H1 (cell line): ENCODE measurements at regions not wholly inside any gene's neighbourhood (a gene's known extent, or its start where the extent isn't known, plus 50 kb on each side); places are given as distances from the start of the nearest gene placed in this dataset.

Experiments used
- CTCF ChIA-PET: fragments of 300-600 bp; sonication (Branson Sonifier 250); formaldehyde crosslinking; loops from one replicate; lab custom pipeline; 2021; ENCODE audit not compliant: partially characterized antibody; lab: Charles Lee
- POLR2A ChIA-PET: fragments of 300-600 bp; sonication (Branson Sonifier 250); formaldehyde crosslinking; loops from one replicate; lab custom pipeline; 2021; ENCODE audit warnings: inconsistent platforms; ENCODE audit not compliant: partially characterized antibody; lab: Charles Lee
- DNase-seq, 2 experiments: peaks; one replicate each; pipeline versions ENCODE4 v3.0.0 to v3.0.0-alpha.2; 2010 to 2022; ENCODE audit warnings: low spot score in 2 of 2, low read depth in 1 of 2, mixed read lengths in 1 of 2
- FAIRE-seq: peaks from 2 replicates; lab custom pipeline; 2011; peaks lifted over from hg19 to GRCh38; lab: Jason Lieb, UNC
- H2AFZ ChIP-seq: 2 replicates; pipeline ENCODE4 v1.8.1; 2012; ENCODE audit warnings: low read length, inconsistent platforms
- H2AK5ac ChIP-seq: 2 replicates; pipeline ENCODE4 v1.6.1; 2013; ENCODE audit warnings: low read depth, low read length
- H2BK120ac ChIP-seq: replicated peaks from 2 replicates; pipeline ENCODE3; 2013; ENCODE audit warnings: low read depth, low read length, inconsistent platforms
- H2BK12ac ChIP-seq: 2 replicates; pipeline ENCODE4 v1.6.1; 2013; ENCODE audit warnings: low read depth, low read length
- H2BK15ac ChIP-seq: 2 replicates; pipeline ENCODE4 v1.6.1; 2013; ENCODE audit warnings: low read length
- H2BK20ac ChIP-seq: 2 replicates; pipeline ENCODE4 v1.6.1; 2013; ENCODE audit warnings: low read length
- H2BK5ac ChIP-seq: 2 replicates; pipeline ENCODE4 v1.6.1; 2013; ENCODE audit warnings: low read depth, low read length
- H3K14ac ChIP-seq: 2 replicates; pipeline ENCODE4 v1.6.1; 2013; ENCODE audit warnings: inconsistent platforms; ENCODE audit not compliant: insufficient read length
- H3K18ac ChIP-seq: 2 replicates; pipeline ENCODE4 v1.6.1; 2013; ENCODE audit warnings: low read length; ENCODE audit errors: extremely low read depth
- H3K23ac ChIP-seq: 2 replicates; pipeline ENCODE4 v1.6.1; 2013; ENCODE audit warnings: inconsistent platforms; ENCODE audit not compliant: insufficient read length
- H3K23me2 ChIP-seq: 2 replicates; pipeline ENCODE4 v1.6.1; 2013; ENCODE audit warnings: low read depth, low read length
- H3K27ac ChIP-seq: 2 replicates; pipeline ENCODE4 v1.6.1; 2011; ENCODE audit warnings: low read depth, low read length, inconsistent platforms
- H3K27me3 ChIP-seq, 4 experiments: replicated peaks in 1 of 4; 1 replicate in 1 of 4; 2 replicates in 3 of 4; pipeline versions ENCODE4 v1.6.1 to v1.8.1; 2011 to 2013; ENCODE audit warnings: low read length in 3 of 4, mild to moderate bottlenecking in 3 of 4, inconsistent platforms in 2 of 4, mixed read lengths in 2 of 4, moderate library complexity in 1 of 4; ENCODE audit not compliant: control insufficient read depth in 3 of 4, insufficient read depth in 3 of 4; ENCODE audit errors: extremely low read depth in 1 of 4
- H3K36me3 ChIP-seq, 4 experiments: 2 replicates each; pipeline versions ENCODE4 v1.6.1 to v1.8.1; 2011 to 2013; ENCODE audit warnings: mild to moderate bottlenecking in 4 of 4, low read length in 3 of 4, moderate library complexity in 2 of 4, control low read depth in 1 of 4, inconsistent platforms in 1 of 4; ENCODE audit not compliant: insufficient read depth in 4 of 4, control insufficient read depth in 2 of 4
- H3K4ac ChIP-seq: replicated peaks from 2 replicates; pipeline ENCODE3; 2013; ENCODE audit warnings: low read length, low read depth, mixed read lengths, inconsistent platforms; ENCODE audit not compliant: insufficient read length
- H3K4me1 ChIP-seq, 4 experiments: replicated peaks in 1 of 4; 1 replicate in 1 of 4; 2 replicates in 3 of 4; pipeline versions ENCODE4 v1.6.1 to v1.8.1; 2011 to 2013; ENCODE audit warnings: low read length in 3 of 4, inconsistent platforms in 2 of 4, mixed read lengths in 1 of 4; ENCODE audit not compliant: insufficient read depth in 4 of 4, control insufficient read depth in 3 of 4
- H3K4me2 ChIP-seq, 2 experiments: 2 replicates each; pipeline versions ENCODE4 v1.6.1 to v1.8.1; 2011 to 2013; ENCODE audit warnings: low read depth in 2 of 2, low read length in 2 of 2, control low read depth in 1 of 2, inconsistent platforms in 1 of 2, mild to moderate bottlenecking in 1 of 2; ENCODE audit not compliant: insufficient read depth in 1 of 2
- H3K4me3 ChIP-seq, 4 experiments: fragments of 200-600, 300-600 bp in 1 of 4; sonication (generic), shearing (Covaris generic), sonication (Bioruptor Twin) in 1 of 4; 2 replicates each; pipeline versions ENCODE4 v1.5.1 to v1.8.1; 2011 to 2016; ENCODE audit warnings: low read length in 4 of 4, low read depth in 3 of 4, control low read depth in 2 of 4, inconsistent platforms in 2 of 4, mild to moderate bottlenecking in 2 of 4, mixed read lengths in 1 of 4, moderate library complexity in 1 of 4; ENCODE audit not compliant: insufficient read depth in 2 of 4; ENCODE audit errors: extremely low read depth in 1 of 4
- H3K56ac ChIP-seq: replicated peaks from 2 replicates; pipeline ENCODE3; 2013; ENCODE audit warnings: low read depth, mild to moderate bottlenecking, mixed read lengths, low read length, inconsistent platforms; ENCODE audit not compliant: insufficient read length
- H3K79me1 ChIP-seq: 2 replicates; pipeline ENCODE4 v1.6.1; 2013; ENCODE audit warnings: low read depth, low read length, control low read depth
- H3K79me2 ChIP-seq, 2 experiments: 2 replicates each; pipeline versions ENCODE4 v1.6.1 to v1.8.1; 2012 to 2013; ENCODE audit warnings: low read length in 2 of 2, mild to moderate bottlenecking in 2 of 2, inconsistent platforms in 1 of 2; ENCODE audit not compliant: insufficient read depth in 2 of 2, control insufficient read depth in 1 of 2
- H3K9ac ChIP-seq, 4 experiments: replicated peaks in 1 of 4; 1 replicate in 1 of 4; 2 replicates in 3 of 4; pipeline versions ENCODE4 v1.6.1 to v1.8.1; 2011 to 2013; ENCODE audit warnings: low read depth in 3 of 4, low read length in 3 of 4, control low read depth in 2 of 4, mild to moderate bottlenecking in 2 of 4, moderate library complexity in 2 of 4, inconsistent platforms in 1 of 4; ENCODE audit errors: extremely low read depth in 1 of 4
- H3K9me3 ChIP-seq, 2 experiments: 2 replicates each; pipeline versions ENCODE4 v1.6.1 to v1.8.1; 2012 to 2013; ENCODE audit warnings: mild to moderate bottlenecking in 2 of 2, moderate library complexity in 2 of 2, control low read depth in 1 of 2, inconsistent platforms in 1 of 2, low read depth in 1 of 2, low read length in 1 of 2, mixed read lengths in 1 of 2; ENCODE audit not compliant: insufficient read depth in 2 of 2
- H4K20me1 ChIP-seq, 2 experiments: replicated peaks in 1 of 2; 2 replicates each; pipeline versions ENCODE3 to v1.8.1; 2011 to 2013; ENCODE audit warnings: inconsistent platforms in 2 of 2, low read length in 2 of 2, mild to moderate bottlenecking in 1 of 2; ENCODE audit not compliant: insufficient read depth in 2 of 2, control insufficient read depth in 1 of 2
- H4K5ac ChIP-seq: 2 replicates; pipeline ENCODE4 v1.6.1; 2013; ENCODE audit warnings: low read length, low read depth, mixed read lengths, inconsistent platforms; ENCODE audit not compliant: insufficient read length
- H4K8ac ChIP-seq: 2 replicates; pipeline ENCODE4 v1.8.0; 2013; ENCODE audit warnings: mild to moderate bottlenecking, moderate library complexity, low read length, inconsistent platforms; ENCODE audit not compliant: insufficient read depth; ENCODE audit errors: extremely low read depth
- H4K91ac ChIP-seq: replicated peaks from 2 replicates; pipeline ENCODE3; 2013; ENCODE audit warnings: low read length, mixed read lengths, inconsistent platforms; ENCODE audit not compliant: insufficient read length
- BCL11A ChIP-seq, 2 experiments: IDR thresholded peaks; one replicate each; pipeline ENCODE4 v1.6.1; 2011; ENCODE audit warnings: low read depth in 2 of 2, low read length in 2 of 2, mild to moderate bottlenecking in 2 of 2
- EP300 ChIP-seq, 2 experiments: IDR thresholded peaks; 1 replicate in 1 of 2; 2 replicates in 1 of 2; pipeline ENCODE4 v1.6.1; 2011 to 2012; ENCODE audit warnings: low read depth in 2 of 2, low read length in 2 of 2, mild to moderate bottlenecking in 2 of 2, borderline replicate concordance in 1 of 2, inconsistent platforms in 1 of 2, moderate library complexity in 1 of 2
- EZH2 ChIP-seq: fragments of 200-600 bp; sonication (generic); IDR thresholded peaks from 2 replicates; pipeline ENCODE4 v1.7.1; 2012; ENCODE audit warnings: low read depth, mild to moderate bottlenecking, moderate library complexity, low read length, inconsistent platforms; ENCODE audit not compliant: severe bottlenecking
- HDAC2 ChIP-seq, 2 experiments: fragments of 300-600 bp in 1 of 2; sonication (generic) in 1 of 2; IDR thresholded peaks; 2 replicates each; pipeline ENCODE4 v1.6.1; 2011 to 2012; ENCODE audit warnings: low read depth in 2 of 2, low read length in 2 of 2, mild to moderate bottlenecking in 2 of 2, moderate library complexity in 2 of 2, borderline replicate concordance in 1 of 2, inconsistent platforms in 1 of 2
- JUN ChIP-seq: IDR thresholded peaks from 2 replicates; pipeline ENCODE4 v1.6.1; 2011; ENCODE audit warnings: low read depth, mild to moderate bottlenecking, improper control_type of control experiment, low read length
- SAP30 ChIP-seq: fragments of 300-600 bp; sonication (generic); IDR thresholded peaks from 2 replicates; pipeline ENCODE4 v1.7.1; 2012; ENCODE audit warnings: low read length, moderate library complexity, mild to moderate bottlenecking, inconsistent platforms; ENCODE audit not compliant: insufficient read depth, insufficient replicate concordance
- SIX5 ChIP-seq: IDR thresholded peaks from 2 replicates; pipeline ENCODE4 v1.6.1; 2011; ENCODE audit warnings: mild to moderate bottlenecking, low read depth, low read length
- SP2 ChIP-seq: IDR thresholded peaks from 2 replicates; pipeline ENCODE4 v1.6.1; 2012; ENCODE audit warnings: mild to moderate bottlenecking, low read length, inconsistent platforms
- TBP ChIP-seq: IDR thresholded peaks from 2 replicates; pipeline ENCODE4 v1.6.1; 2011; ENCODE audit warnings: low read depth, low read length, improper control_type of control experiment
- TCF12 ChIP-seq: IDR thresholded peaks from 2 replicates; pipeline ENCODE4 v1.6.1; 2011; ENCODE audit warnings: low read depth, mild to moderate bottlenecking, low read length
- WGBS, 2 experiments: shearing (Covaris generic) in 1 of 2; methylation state at CpG; one replicate each; pipeline versions ENCODE4 v1.1.6 to v1.1.7; 2013 to 2015; ENCODE audit warnings: low lambda C conversion rate in 2 of 2, mixed read lengths in 2 of 2, inconsistent platforms in 1 of 2, low coverage in 1 of 2, missing lambda C conversion rate in 1 of 2; ENCODE audit not compliant: insufficient replicate concordance in 2 of 2, insufficient coverage in 1 of 2, insufficient read length in 1 of 2; ENCODE audit errors: extremely low coverage in 1 of 2, missing lambda C conversion rate in 1 of 2; 5-methylcytosine and 5-hydroxymethylcytosine counted together
- TF ChIP-seq, protein P1 (sequence below), 3 experiments: IDR thresholded peaks; 1 replicate in 2 of 3; 2 replicates in 1 of 3; pipeline versions ENCODE4 v1.5.1 to v1.6.1; 2011; ENCODE audit warnings: low read length in 3 of 3, mild to moderate bottlenecking in 3 of 3, inconsistent platforms in 2 of 3, low read depth in 1 of 3, moderate library complexity in 1 of 3; ENCODE audit not compliant: insufficient read depth in 1 of 3; ENCODE audit errors: control extremely low read depth in 1 of 3

DNA sequence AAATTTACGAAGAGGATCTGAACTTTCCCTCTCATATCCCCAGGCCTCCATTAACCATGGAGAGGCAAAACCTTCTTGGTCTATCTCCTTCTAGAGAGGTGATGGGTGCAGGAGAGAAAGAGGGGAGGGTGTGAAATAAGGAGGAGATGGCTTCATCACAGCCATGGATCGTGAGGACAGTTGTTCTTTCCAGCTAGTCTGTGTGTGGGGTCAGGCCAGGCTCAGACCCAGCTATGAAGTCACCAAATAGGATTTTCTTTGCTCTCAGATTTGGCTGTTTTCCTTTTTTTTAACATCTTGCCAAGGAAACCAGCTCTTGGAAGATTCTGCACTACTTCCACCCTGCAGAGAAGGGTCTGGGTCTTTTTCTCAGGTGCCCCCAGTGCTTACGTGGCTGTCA is 64.9 kb upstream of the FAM181A start:
- Histone ChIP-seq H3K79me2 (no peaks in the 10 kb centered on the region; a peak in 1 of 4 replicates), H3K14ac (no peak overlapping the region), H3K9me3 (no peaks in the 10 kb centered on the region), H3K23ac (no peak overlapping the region), H2BK5ac (no peak overlapping the region), H3K27me3 (peaks cover 0 to 4% (median 0%) of the 10 kb centered on the region in 4 experiments; a peak in 1 of 7 replicates), H3K9ac (no peak overlapping the region), H4K5ac (no peak overlapping the region), H3K36me3 (no peaks in the 10 kb centered on the region), H2BK20ac (no peak overlapping the region), H3K56ac (no peak overlapping the region), H3K4me3 (no peak overlapping the region), H2BK120ac (no peak overlapping the region), H4K20me1 (no peaks in the 10 kb centered on the region), H3K18ac (no peak overlapping the region), H3K4ac (no peak overlapping the region), H3K79me1 (no peaks in the 10 kb centered on the region), H3K23me2 (peaks cover 2% of the 10 kb centered on the region; the same call in 1 of the 2 replicates), H3K4me2 (no peak overlapping the region), H2AK5ac (no peak overlapping the region), H2BK15ac (no peak overlapping the region), H4K91ac (no peak overlapping the region), H2BK12ac (no peak overlapping the region), H3K27ac (no peak overlapping the region), H3K4me1 (no peaks in the 10 kb centered on the region), H4K8ac (no peak overlapping the region), H2AFZ (no peak overlapping the region)
- WGBS, 2 experiments, result 67% methylated on average over 3 of the region's 3 CpGs; no CpG with 5 or more reads in 1 of the 2 experiments
- FAIRE-seq (no peak), DNase-seq (no peak)
- CTCF ChIA-PET, result interaction anchor here (1.0 to 1.2 kb wide), 4 partner anchors 30 to 201 kb away, joined by 3 to 5 read pairs (median 4); no protein-coding TSS in a partner anchor
- POLR2A ChIA-PET, result no interaction called here
- TF ChIP-seq SAP30, result no peak
- TF ChIP-seq, protein P1, sequence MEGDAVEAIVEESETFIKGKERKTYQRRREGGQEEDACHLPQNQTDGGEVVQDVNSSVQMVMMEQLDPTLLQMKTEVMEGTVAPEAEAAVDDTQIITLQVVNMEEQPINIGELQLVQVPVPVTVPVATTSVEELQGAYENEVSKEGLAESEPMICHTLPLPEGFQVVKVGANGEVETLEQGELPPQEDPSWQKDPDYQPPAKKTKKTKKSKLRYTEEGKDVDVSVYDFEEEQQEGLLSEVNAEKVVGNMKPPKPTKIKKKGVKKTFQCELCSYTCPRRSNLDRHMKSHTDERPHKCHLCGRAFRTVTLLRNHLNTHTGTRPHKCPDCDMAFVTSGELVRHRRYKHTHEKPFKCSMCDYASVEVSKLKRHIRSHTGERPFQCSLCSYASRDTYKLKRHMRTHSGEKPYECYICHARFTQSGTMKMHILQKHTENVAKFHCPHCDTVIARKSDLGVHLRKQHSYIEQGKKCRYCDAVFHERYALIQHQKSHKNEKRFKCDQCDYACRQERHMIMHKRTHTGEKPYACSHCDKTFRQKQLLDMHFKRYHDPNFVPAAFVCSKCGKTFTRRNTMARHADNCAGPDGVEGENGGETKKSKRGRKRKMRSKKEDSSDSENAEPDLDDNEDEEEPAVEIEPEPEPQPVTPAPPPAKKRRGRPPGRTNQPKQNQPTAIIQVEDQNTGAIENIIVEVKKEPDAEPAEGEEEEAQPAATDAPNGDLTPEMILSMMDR (IDR thresholded peaks at IDR 0.05; ENCODE audit: control extremely low read depth in 1 of 3, insufficient read depth in 1 of 3, low read depth in 1 of 3, low read length in 3 of 3), result no peak
- no peak for TF ChIP-seq TBP
- no peak for TF ChIP-seq EP300 (IDR thresholded peaks at IDR 0.05; ENCODE audit: borderline replicate concordance in 1 of 2, low read depth in 2 of 2, low read length in 2 of 2)
- TF ChIP-seq JUN, result no peak
- TF ChIP-seq TCF12, result no peak
- no peak for TF ChIP-seq SIX5
- TF ChIP-seq HDAC2 (IDR thresholded peaks at IDR 0.05; ENCODE audit: borderline replicate concordance in 1 of 2, low read depth in 2 of 2, low read length in 2 of 2), result no peak
- no peak for TF ChIP-seq EZH2
- no peak for TF ChIP-seq BCL11A (IDR thresholded peaks at IDR 0.05; ENCODE audit: low read depth in 2 of 2, low read length in 2 of 2)
- TF ChIP-seq SP2, result no peak
